ENCODE measurements at regions not wholly inside any gene's neighbourhood (a gene's known extent, or its start where the extent isn't known, plus 50 kb on each side); places are given as distances from the start of the nearest gene placed in this dataset.

DNA sequence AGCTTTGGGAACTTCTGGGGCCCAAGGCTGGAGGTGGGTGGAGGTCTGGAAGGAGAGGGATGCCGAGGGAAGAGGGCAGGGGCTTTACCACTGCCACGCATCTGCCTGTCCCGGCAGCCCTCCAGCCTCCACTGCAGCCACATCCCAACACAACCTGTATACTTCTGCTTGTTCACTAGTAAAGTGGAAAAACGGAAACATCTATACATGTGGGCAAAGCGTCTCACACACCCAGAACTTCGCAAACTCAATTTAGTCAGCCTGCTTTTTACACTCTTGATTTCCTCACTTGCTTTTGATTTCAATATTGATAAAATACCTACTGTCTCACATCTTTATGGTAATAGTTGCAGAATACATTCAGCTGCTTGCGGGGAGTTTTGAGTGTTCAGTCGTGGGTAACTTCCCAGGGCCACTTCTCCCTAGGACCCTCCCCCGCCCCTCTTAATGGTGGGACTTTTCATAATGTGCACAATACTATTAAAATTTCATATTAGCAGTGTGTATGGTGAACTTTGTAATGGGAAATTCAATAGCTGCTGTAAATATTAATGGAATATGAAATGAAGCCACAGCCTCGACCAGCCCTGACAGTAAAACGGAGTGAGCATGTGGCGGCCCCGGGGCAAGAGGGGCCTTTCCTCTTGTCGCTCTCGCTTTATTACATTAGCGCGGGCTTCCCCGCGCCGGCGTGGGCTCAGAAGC, 85.2 kb downstream of the NR2F2 start:
- no peak for DNase-seq (ENCODE audit: low read depth in 2 of 2)

DNA sequence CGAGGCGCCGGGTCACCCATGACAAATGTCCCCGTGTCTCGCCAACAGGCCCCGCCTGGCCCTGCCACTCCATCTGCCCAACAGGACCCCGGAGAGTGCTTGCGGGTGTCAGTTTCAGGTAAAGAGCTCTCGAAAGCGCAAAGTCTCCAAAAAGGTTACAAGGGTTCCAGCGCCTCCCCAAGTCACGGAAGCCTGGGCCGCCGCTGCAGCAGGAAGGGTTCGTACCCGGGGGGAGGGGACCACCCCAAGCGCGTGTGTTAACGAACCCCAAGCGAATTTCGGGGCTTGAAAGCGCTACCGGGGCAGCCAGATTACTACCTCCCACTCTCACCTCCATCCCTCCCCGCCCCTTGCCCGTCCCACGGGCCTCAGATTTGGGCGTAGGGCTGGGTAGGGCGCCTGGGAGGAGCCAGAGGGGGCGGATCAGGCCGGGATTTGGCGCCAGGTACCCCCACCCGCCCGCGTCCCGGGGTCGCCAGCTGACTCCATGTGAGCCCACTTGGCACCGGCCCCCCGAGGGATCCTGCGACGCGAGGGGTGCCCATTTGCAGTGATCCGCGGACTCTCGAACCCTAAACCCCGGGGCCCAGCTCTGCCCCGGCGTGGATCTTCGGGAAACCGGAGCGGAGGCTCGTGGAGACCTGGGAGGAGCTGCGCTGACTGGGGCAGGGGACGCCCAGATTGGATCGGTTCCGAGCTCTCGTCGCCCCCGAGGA, 85.9 kb downstream of the NR2F2 start:
- DNase-seq (ENCODE audit: low read depth in 2 of 2): no peak

DNA sequence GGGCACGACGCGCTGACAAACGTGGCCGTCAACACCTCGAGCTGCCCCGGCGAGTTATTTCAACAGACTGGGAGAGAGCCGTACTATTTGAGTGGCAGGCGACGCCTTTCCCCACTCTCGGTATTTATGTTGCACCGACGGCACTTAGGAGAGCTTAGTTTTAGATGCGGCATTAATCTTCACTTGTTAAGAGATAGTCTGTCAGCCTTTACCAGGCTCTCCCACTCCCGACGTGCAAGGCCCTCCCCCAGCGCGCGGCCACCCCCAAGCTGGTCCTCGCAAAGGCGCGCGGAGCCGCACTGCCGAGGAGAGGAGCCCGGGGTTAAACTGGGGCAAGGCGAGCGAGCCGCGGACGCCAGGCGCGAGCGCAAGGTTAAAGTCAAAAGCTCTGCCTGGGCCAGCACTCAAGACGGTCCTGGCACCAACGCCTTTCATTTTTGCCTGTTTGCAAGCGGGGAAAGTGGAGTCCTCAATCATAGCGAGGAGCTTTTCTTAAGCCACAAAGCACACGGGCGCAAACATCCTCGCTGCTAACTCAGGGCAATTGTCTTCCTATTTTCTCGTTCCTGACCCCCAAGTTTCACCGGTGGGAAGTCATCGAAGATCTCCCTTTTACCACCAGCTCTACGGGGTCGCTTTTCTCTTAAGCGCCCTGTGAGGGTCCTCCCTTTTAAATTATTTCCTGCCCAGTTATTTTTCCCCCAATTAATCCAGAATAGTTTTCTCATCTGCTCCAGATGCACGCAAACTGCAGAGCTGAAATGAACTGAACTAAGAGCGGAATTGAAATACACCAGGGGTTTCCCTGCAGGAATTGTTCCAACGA, 86.6 kb downstream of the NR2F2 start:
- DNase-seq (ENCODE audit: low read depth in 2 of 2): no peak

DNA sequence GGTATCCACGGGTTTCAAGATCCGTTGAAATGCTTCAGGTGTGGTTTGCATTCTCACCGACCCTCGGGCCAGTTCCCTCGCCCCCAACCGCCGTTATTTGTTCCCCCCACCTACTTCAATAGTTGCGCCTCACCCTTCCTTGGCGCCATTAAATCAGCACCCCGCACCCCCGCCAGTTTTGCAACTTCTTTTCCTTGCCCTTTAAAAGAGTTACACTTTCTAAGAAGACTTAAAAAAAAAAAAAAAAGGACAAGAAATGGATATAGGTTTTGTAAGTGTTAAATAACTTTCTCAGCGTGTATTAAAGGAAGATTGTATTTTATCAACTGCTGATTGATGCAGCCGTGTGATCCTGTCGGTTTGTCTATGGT, 87.2 kb downstream of the NR2F2 start:
- no peak for DNase-seq (ENCODE audit: low read depth in 2 of 2)

DNA sequence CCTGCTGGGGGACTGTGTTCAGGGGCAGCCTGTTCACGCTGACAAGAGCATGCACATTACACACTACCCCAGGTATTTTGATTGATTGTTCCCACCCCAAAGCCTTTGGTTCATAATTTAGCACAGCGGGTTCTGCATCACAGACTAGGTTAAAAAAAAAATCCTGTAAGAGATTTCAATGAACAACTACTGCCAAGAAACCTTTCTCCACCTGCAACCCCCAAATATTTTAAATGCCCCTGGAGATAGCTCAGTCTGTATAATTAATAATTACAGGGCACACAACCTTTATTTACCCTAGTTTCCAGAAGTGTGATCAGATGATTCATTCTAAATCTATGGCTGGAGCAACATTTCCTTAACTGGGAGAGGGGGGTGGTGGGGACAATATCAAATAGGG, 87.6 kb downstream of the NR2F2 start:
- no peak for DNase-seq (ENCODE audit: low read depth in 2 of 2)

DNA sequence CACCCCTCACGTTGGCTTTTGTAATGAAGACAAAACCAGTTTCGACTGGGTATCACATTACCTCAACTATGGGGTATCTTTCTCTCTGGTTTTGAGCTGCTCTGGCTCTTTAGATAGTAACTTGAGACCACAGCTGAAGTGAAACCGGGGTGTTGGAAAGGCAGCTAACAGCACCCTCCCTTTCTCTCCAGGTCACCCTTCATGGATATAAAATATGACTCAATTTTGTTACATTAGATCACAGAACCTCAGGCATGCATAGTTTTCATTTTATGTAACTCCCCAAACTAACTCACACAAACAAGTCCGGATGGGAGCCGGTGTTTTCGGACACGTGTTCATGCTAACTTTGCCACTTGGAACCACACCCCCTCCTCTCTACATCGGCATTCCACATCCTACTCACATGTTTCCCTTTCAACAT, 90.7 kb downstream of the NR2F2 start:
- DNase-seq (ENCODE audit: low read depth in 2 of 2): no peak

DNA sequence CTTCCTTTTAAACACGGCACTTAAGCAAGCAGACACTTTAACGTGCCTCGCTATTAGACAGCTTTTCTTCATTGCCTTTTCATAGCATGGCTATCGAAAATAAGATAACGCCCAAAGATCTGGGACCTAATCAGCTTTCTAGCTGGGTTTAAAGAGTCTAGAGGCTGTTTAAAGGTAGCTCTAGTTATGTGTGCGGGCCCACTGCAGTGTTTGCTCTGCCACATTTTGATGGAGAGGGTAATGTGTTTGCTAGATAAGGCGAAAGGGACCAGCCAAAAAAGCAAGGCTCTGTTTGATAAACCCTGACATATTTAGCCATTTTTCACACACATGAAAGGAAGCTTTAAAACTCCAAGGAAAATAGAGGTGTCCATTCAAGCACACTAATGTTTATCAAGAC, 91.6 kb downstream of the NR2F2 start:
- DNase-seq (ENCODE audit: low read depth in 2 of 2): no peak

DNA sequence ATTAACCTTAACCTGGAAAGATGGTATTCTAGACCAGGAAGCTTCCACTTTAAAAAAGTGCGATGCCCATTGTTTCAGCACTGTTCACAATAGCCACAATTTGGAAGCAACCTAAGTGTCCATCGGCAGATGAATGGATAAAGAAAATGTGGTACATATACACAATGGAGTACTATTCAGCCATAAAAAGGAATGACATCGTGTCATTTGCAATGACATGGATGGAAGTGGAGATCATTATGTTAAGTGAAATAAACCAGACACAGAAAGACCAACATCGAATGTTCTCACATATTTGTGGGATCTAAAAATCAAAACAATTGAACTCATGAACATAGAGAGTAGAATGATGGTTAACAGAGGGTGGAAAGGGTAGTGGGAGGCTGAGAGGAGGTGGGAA, 94.2 kb downstream of the NR2F2 start:
- no peak for DNase-seq (ENCODE audit: low read depth in 2 of 2)

DNA sequence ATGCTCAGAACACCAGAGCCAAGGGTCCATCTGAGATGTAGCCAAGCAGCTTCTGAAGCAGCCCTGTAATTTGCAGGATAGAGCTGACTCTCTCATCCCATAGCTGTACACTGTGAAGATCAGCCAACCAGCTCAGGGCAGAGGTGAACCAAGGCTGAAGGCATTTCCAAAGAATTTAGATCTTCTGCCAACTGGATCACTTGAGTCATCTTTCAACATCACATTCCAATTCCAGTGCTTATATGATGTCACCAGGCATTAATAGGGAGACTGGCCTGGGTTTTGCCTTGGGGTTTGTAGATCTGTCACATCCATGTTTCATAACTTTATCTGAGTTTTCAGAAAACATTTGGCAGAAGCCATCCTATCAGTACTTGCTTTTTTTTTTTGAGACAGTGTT, 98.2 kb downstream of the NR2F2 start:
- DNase-seq (ENCODE audit: low read depth in 2 of 2): no peak

DNA sequence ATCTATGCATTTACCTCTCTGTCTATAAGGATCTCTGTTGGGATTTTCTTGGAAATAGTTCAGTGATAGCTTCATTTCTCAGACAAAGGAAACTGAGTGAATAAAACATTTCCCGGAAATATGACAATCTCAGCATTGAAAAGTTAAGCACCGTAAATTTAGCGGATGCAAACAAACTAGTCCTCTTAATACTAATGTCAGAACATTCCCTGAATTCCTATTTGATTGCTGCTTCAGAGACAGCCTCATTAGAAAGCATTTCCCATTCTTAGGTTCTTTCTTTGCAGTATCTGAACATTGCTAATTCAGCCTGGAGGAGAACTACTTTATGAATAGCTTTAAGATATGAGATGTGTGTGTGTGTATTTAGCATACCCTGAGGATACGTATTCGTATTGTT, 101.3 kb downstream of the NR2F2 start:
- DNase-seq (ENCODE audit: low read depth in 2 of 2): no peak

DNA sequence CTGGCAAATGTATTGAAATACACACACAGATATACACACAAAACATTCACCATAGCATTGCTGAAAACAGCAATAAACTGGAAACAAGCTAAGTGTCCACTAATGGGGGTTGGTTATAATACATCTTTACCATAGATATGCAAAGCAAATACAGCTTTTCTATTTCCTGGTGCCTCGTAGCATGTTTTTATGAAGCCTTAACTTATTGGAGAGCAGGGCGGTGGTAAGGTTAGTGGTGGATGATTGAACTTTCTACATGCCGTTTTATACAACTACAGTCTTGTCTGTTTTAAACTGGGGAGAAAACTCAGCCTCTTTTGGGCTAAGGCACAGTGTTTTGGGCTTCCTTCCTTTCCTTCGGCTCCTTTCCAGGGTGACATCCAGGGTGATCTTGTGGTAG, 104.5 kb downstream of the NR2F2 start:
- no peak for DNase-seq (ENCODE audit: low read depth in 2 of 2)

DNA sequence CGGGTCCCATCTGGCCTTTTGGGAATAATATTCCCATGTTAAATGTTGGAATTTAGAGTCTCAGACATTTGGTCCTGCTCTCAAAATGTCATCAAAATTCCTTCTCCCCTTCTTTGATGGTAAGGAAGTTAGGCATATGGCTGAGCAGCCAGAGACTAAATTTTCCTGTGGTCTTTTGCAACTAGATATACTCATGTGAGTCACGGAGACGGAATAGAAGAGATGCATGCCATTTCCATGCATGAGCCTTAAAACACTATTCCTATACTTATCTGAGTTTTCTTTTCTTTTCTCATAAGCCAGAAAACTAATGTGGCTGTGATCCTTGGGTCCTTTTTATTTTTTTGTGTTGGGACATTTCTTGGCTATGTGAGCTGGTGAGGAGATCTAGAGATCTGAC, 105.3 kb downstream of the NR2F2 start:
- no peak for DNase-seq (ENCODE audit: low read depth in 2 of 2)

DNA sequence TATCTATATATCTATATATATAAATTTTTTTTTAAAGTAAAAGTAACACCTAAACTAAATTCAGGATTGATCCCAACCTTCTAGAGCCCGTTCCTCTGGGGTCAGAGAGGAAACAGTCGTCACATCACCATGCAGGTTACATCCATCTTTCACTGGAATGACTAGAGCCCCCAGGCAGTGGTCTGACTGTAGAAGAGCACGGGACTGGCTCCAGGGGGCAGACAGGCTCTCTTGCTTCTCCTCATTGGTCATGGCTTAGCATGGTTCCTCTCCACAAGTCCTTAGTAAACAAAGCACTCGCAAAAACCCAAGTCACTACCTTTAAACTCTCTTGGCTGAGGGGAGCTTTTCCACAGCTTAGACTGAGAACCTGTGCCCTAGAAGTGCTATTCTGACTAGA, 110.5 kb downstream of the NR2F2 start:
- no peak for DNase-seq (ENCODE audit: low read depth in 2 of 2)

DNA sequence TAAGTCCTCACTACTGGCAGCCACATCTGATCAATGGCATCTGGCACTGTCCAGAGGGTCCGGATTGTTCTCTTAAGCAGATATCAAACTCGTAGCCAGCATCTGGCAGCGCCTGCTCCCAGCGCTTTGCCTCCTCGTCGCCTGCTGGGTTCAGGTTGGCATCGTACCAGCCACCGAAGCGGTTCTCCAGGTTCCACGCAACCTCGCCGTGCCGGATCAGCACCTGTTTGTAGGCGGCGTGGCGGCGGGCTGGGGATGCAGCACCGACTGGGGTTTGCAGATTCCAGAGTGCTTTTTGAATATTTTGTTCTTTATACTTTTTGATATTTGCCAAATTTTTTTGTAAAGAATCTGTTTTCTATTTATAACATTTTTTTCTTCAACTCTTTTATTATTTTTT, 111.6 kb downstream of the NR2F2 start:
- DNase-seq (ENCODE audit: low read depth in 2 of 2): no peak

DNA sequence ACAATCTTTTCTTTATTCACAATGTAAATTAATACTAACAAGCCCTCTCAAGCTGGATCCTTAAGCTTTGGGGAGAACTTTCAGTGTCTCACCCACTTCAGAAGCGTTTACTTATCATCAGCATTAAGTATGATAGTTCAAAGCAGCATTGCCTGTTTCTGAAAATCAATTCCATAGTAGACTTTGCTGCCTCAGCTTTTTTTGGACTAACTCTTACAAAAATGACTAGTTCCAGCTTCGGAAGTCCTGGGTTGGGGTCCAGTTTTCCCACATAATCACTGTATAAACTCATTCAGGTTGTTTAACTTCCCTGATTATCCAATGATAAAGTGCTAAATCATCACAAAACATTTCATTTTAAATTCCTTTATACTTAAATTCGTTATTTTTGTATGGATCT, 114.4 kb downstream of the NR2F2 start:
- DNase-seq (ENCODE audit: low read depth in 2 of 2): no peak

DNA sequence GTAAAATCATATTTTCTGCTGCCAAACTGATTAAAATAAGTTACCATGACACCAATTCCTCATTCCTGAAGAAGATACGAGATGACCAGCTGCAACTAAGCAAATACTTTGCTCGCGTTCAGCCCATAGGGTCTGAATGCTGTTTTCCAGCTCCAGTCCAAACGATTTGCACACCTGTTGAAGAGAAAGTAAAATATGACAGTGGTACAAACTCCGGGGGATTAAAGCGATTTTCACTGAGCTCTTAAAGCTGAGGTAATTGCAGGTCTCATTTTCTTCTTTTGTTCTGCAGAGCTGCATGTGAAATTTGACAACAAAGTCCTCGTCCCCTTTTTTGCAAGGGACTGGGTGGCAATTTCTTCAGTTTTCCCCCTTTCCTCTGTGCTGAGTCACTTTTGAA, 118.4 kb downstream of the NR2F2 start:
- DNase-seq (ENCODE audit: low read depth in 2 of 2): no peak

DNA sequence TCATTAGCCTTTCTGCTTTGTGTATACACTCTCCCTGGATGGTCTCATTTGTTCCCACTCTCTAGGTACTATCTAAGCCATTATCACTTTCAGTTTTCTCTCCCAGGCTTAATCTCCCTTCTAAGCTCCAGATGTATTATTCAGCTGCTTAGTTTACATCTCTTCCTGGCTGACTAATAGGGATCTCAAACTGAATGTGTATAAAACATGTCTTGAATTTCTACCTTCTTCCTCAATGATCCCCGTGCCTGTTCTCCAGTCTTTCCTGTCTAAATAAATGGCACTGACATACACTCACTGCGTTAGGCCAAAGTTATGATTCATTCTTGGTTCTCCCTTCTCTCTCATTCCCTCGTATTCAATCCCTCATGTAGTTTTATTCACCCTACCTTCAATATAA, 127.3 kb downstream of the NR2F2 start:
- no peak for DNase-seq (ENCODE audit: low read depth in 2 of 2)

DNA sequence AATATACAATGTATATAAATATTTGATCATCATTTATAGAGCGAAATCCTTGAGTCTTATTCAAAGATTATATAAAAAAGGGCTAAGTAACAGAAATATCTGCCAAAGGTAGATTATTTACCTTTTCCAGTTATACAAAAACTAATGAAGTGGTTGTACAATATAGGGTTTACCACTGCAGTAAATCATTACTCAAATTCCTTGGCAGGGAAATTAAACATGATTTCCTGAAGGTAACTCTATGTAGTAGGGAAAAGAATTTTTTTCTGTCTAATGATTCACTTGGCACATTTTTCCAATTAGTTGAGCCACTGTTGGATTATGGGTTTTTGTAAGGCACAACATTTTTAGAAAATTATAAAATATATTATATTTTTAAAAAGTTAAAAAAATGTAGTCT, 129.6 kb downstream of the NR2F2 start:
- no peak for DNase-seq (ENCODE audit: low read depth in 2 of 2)

DNA sequence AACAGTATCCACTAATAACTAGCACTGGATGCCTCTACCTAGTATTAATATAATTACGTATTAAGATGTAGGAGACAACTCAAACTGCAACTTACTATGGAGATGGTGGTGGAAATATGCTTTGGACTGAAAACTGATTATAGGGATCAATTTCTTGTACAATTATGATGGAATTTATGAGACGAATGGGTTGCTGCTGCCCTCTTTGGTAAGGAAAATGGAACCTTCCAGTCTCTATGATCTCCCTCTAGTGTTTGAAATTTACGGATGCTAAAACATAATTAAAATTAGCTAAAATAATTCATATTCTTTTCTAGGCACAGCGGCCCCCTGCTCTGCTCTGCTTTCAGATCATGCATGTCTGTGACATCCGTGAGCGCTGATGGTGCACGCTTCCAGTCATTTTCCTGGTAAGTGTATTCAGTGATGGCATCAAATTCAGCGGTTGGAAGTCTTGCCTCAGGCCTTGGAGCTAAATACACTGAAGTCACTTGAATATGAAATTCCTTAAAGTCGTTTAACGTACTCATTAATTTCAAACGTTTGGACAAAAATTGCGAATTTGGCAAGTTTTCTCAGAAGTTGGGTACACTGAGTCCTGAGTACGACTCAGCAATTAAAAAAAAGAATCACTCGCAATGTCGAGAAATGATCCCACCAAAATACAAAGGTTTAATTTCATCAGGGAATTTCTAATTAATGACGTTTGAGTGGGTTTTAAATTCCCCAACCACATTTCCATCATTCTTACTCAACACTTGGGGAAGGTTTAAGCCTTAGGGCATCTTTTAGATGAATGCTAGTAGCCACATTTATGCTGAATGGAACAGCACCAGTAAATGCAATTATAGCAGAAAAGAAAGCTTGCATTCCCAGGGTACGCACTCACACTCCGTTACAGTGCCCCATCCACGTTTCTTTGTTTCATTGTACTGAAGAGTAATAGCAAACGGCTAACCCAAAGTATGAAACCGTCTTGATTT, 132.6 kb downstream of the NR2F2 start:
- no peak for DNase-seq (ENCODE audit: low read depth in 2 of 2)

DNA sequence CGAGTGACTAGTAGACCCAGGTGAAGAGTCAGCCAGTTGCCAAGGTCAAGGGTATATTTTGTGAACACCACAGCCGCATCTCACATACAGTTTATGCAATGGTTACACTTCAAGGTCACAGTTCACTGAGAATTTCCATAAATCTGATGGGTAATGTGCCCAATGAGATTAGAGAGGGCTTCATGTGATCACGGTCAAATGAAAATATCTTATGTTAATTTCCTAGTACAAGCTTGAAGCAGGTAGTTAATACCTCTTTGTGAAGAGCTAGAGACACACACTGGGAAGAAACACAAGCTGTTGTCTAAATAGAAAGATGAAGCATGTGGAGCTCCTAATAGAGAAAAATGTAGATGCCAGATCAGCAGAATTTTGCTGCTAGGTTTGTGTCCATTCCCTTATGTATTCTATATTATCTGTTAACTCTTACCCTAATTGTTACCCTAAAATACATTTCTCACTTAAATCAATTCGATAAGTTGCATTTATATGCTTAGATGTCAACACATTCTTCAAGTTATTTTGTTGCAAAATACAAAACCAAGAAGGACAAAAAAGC, 136.0 kb downstream of the NR2F2 start:
- DNase-seq (ENCODE audit: low read depth in 2 of 2): no peak

DNA sequence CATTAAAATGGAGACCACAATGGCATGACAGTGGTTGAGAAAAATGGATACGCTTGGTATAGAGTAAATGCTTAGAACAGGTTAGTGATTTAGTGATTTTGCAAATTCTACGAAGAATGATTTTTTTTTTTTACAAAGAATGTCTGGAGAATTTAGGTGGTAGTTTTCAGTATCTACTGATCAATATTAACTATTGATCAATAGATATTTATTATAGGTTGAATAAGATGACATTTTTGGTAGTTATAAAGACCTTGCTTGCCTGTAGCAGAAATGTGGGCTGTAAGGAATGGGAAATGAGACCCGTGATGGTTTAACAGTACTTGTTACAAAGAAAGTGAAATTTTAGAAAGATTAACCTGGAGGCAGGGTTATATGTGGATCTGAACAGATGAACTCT, 137.5 kb downstream of the NR2F2 start:
- no peak for DNase-seq (ENCODE audit: low read depth in 2 of 2)

Measured in activated CD8-positive, alpha-beta memory T cell treated with anti-CD3 and anti-CD28 coated beads for 4 hours (primary cell).